Right lobe of liver (tissue), 6 donors: ENCODE measurements at regions not wholly inside any gene's neighbourhood (a gene's known extent, or its start where the extent isn't known, plus 50 kb on each side); places are given as distances from the start of the nearest gene placed in this dataset.

Experiments used
- ATAC-seq, 4 donors: fragments of 200-7000 bp; cut with Tn5 transposase; one replicate each; pipeline ENCODE4 v1.9.1; 2020; ENCODE audit warnings: mild to moderate bottlenecking in 4 of 4, moderate library complexity in 4 of 4
- DNase-seq, 3 donors: peaks; one replicate each; pipeline ENCODE4 v3.0.0-alpha.2; 2020
- H3K27ac ChIP-seq, 3 donors: fragments of 200-600 bp; one replicate each; pipeline ENCODE4 v1.8.0; 2022
- H3K27me3 ChIP-seq, 2 donors: fragments of 200-600 bp; one replicate each; pipeline ENCODE4 v1.8.0; 2022
- H3K36me3 ChIP-seq, 4 donors: fragments of 200-600 bp; sonication (generic) in 1 of 4; one replicate each; pipeline versions ENCODE4 v1.5.1 to v1.8.0; 2017 to 2022; ENCODE audit warnings: control low read depth in 1 of 4
- H3K4me1 ChIP-seq, 4 donors: fragments of 200-600 bp; sonication (generic) in 1 of 4; one replicate each; pipeline versions ENCODE4 v1.5.1 to v1.8.0; 2017 to 2022; ENCODE audit warnings: control low read depth in 1 of 4
- H3K4me3 ChIP-seq, 3 donors: fragments of 200-600 bp; one replicate each; pipeline ENCODE4 v1.8.0; 2022
- H3K9me3 ChIP-seq, 4 donors: fragments of 200-600 bp; sonication (generic) in 1 of 4; one replicate each; pipeline versions ENCODE4 v1.5.1 to v1.8.0; 2017 to 2022; ENCODE audit warnings: control low read depth in 1 of 4
- CTCF ChIP-seq, 4 donors: fragments of 200-600 bp in 3 of 4; fragments of 450-650 bp in 1 of 4; IDR thresholded peaks; one replicate each; pipeline versions ENCODE4 v1.5.1 to v1.8.0; 2016 to 2022; ENCODE audit warnings: antibody characterized with exemption in 4 of 4, mild to moderate bottlenecking in 2 of 4
- POLR2A ChIP-seq: fragments of 450-650 bp; IDR thresholded peaks from one replicate; pipeline ENCODE4 v1.6.1; 2017; ENCODE audit warnings: antibody characterized with exemption, mild to moderate bottlenecking
- WGBS: methylation state at CpG from one replicate; pipeline ENCODE4 v1.1.6; 2018; ENCODE audit warnings: low coverage, low lambda C conversion rate; ENCODE audit not compliant: insufficient coverage; ENCODE audit errors: missing lambda C conversion rate; 5-methylcytosine and 5-hydroxymethylcytosine counted together
- intact Hi-C, 2 donors: fragments of 100-400 bp; cut with DNase I; formaldehyde crosslinking; loops; one replicate each; pipeline versions ENCODE4 v1.11.2 to v1.14.1; 2022
- donor health status: DM: no; HTN: yes; CAD: no.
- donor health status: DM: no; HTN: no; CAD: no.
- donor health status: DM: no; HTN: no; CAD: no.
- donor health status: DM: no; HTN: yes; CAD: no.
- donor health status: DM: no; HTN: yes; CAD: no.

DNA sequence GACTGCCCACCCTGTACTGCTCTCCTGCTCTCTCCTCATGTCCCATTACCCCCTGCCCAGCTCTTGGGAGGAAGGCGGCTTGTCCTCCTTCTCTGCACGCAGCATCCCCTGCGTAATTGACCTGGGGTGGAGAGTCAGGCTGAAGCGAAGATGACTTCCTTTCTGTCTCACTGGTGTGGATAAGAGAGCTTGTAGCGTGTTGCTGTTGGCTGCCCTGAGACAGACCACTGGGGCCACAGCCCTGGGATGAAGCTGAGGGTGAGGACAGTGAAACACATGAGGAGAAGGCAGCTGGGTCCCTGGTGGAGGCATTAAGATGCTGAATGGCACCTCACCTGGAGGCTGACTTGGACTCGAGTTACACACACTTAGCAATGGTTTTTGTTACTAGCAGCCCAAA lies 310.3 kb upstream of the ZNF32 start:
- intact Hi-C loops, result no loop called here
- H3K4me1 ChIP-seq, result no peaks in the 10 kb centered on the region
- no peak overlapping the region for H3K4me3 ChIP-seq
- no peaks in the 10 kb centered on the region for H3K36me3 ChIP-seq
- DNase-seq (no peak), ATAC-seq (no peak)
- H3K27me3 ChIP-seq, result no peaks in the 10 kb centered on the region
- no peaks in the 10 kb centered on the region for H3K9me3 ChIP-seq
- no peak overlapping the region for H3K27ac ChIP-seq
- no CpG with 5 or more reads among the region's 6 CpGs for WGBS
- no peak for TF ChIP-seq CTCF (IDR thresholded peaks at IDR 0.05)
- no peak for TF ChIP-seq POLR2A

DNA sequence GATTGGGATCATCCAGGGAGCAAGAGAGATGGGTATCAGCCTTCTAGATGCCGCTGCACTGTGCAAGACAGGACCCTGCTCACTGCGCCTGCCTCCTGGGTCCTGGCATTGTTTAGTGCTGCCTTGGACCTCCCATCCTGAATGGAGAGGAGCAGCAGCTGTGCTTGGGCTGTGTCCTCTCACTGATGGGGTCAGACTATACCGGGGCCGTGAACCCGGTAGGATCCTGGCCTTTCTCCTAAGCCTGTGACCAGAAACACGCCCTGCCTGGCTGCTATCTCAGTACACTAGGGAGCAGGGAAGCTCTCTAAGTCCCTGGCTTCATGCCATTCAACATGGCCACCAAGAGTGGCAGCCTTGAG lies 309.4 kb upstream of the ZNF32 start:
- DNase-seq (no peak), ATAC-seq (peak in 2 of 4 donors; percentile 8 to 17)
- no CpG with 5 or more reads among the region's 6 CpGs for WGBS
- H3K9me3 ChIP-seq, result no peaks in the 10 kb centered on the region
- no peak overlapping the region for H3K27ac ChIP-seq
- intact Hi-C loops, result no loop called here
- H3K36me3 ChIP-seq, result no peaks in the 10 kb centered on the region
- TF ChIP-seq POLR2A, result no peak
- no peak for TF ChIP-seq CTCF (IDR thresholded peaks at IDR 0.05)
- no peaks in the 10 kb centered on the region for H3K4me1 ChIP-seq
- no peak overlapping the region for H3K4me3 ChIP-seq
- no peaks in the 10 kb centered on the region for H3K27me3 ChIP-seq

DNA sequence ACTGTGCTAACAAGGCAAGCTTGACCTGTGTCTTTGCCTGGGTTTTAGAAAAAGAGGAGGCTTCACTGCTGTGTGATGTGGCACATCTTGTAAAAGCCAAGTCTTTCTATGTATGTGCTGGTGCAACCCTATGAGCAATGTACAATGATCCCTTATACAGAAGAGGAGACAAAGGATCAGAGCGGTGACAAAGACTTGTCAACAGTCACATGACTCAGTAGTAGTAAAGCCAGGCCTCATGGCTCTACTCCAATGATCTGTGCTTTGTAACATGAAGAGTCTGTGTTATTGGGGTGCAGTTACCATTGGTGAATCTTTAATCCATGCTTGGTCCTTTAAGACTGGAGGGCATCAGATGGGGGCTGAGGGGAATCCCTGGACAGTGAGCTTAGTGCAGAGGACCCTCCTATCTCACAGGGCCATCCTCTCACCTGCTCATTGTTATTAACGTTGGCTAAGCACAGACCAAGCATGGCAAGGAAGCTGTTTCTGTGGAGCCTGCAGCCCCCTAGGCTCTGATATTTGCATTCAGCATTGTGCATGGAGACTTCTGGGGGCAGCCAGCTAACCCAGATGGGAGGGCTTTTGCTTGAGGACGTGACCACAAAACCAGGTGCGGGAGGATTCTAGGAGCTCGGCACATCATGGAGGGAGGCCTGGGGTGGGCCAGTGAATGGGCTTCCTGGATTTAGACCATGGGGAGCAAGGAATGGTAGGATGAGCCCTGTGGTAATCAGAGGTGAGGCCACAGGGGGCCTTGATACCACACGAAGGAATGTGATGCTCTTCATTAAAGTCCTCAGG lies 308.8 kb upstream of the ZNF32 start:
- Histone ChIP-seq H3K27me3 (no peaks in the 10 kb centered on the region), H3K27ac (no peak overlapping the region), H3K36me3 (no peaks in the 10 kb centered on the region), H3K4me1 (no peaks in the 10 kb centered on the region), H3K9me3 (no peaks in the 10 kb centered on the region), H3K4me3 (no peak overlapping the region)
- no peak for TF ChIP-seq POLR2A
- TF ChIP-seq CTCF (IDR thresholded peaks at IDR 0.05), result no peak
- DNase-seq (no peak), ATAC-seq (no peak)
- intact Hi-C loops, result no loop called here
- 45% methylated on average over 2 of the region's 6 CpGs for WGBS

DNA sequence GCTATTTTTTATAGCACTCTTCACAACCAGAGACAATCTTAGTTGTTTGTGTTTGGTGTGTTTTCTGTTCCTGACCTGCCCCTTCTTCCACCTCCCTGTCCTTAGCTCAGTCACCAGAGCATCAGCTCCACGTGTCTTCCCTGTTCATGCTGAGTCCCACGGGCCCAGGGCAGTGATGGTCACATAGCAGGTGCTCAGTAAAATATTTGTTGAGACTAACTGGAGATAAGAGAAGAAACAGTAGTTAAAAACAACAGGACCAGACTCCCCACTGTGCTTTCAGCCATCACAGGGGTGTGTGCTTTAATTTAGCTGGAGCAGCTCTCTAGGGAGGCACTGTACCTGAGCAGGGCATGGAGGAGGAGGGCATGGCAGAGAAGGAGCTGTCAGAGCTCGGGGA lies 307.3 kb upstream of the ZNF32 start:
- no peaks in the 10 kb centered on the region for H3K27me3 ChIP-seq
- H3K4me1 ChIP-seq, result no peaks in the 10 kb centered on the region
- H3K4me3 ChIP-seq, result no peak overlapping the region
- no peaks in the 10 kb centered on the region for H3K9me3 ChIP-seq
- ATAC-seq, result no peak
- DNase-seq, result no peak
- TF ChIP-seq POLR2A (no peak), CTCF (IDR thresholded peaks at IDR 0.05) (no peak)
- H3K36me3 ChIP-seq, result no peaks in the 10 kb centered on the region
- no peak overlapping the region for H3K27ac ChIP-seq
- intact Hi-C loops, result no loop called here
- 35% methylated on average over 2 of the region's 3 CpGs for WGBS
